RWPE2 (cell line): ENCODE measurements at regions not wholly inside any gene's neighbourhood (a gene's known extent, or its start where the extent isn't known, plus 50 kb on each side); places are given as distances from the start of the nearest gene placed in this dataset.
A peak's percentile ranks its signal among the peaks of the same experiment; 100 is the strongest.
"Not testable (repeated sequence)": the region's sequence is repeated elsewhere in the genome, so short reads cannot be mapped to it uniquely, and the experiment has no call there.

Source experiments
- ATAC-seq: fragments of 200-7000 bp; cut with Tn5 transposase; 3 replicates; pipeline ENCODE4 v1.9.1; 2021; ENCODE audit warnings: low read depth
- DNase-seq: peaks from one replicate; pipeline ENCODE4 v3.0.0-alpha.2; 2020; ENCODE audit warnings: low spot score
- H3K27ac ChIP-seq: fragments of 450-650 bp; 2 replicates; pipeline ENCODE4 v1.5.1; 2017; ENCODE audit warnings: mild to moderate bottlenecking; ENCODE audit not compliant: poor library complexity, severe bottlenecking
- H3K27me3 ChIP-seq: fragments of 250-450 bp; sonication (Bioruptor Pico); 2 replicates; pipeline ENCODE4 v1.5.1; 2021; ENCODE audit warnings: mild to moderate bottlenecking, moderate library complexity; ENCODE audit not compliant: insufficient read depth, poor library complexity, severe bottlenecking
- H3K36me3 ChIP-seq: fragments of 250-450 bp; sonication (Bioruptor Pico); 2 replicates; pipeline ENCODE4 v1.5.1; 2020; ENCODE audit warnings: low read depth, mild to moderate bottlenecking, moderate library complexity
- H3K4me1 ChIP-seq: fragments of 250-450 bp; sonication (Bioruptor Pico); 2 replicates; pipeline ENCODE4 v1.5.1; 2021; ENCODE audit warnings: mild to moderate bottlenecking, moderate library complexity; ENCODE audit not compliant: insufficient read depth, poor library complexity, severe bottlenecking
- H3K4me3 ChIP-seq: fragments of 250-450 bp; sonication (Bioruptor Pico); 2 replicates; pipeline ENCODE4 v1.5.1; 2021; ENCODE audit warnings: mild to moderate bottlenecking, moderate library complexity; ENCODE audit not compliant: severe bottlenecking
- H3K9me3 ChIP-seq: fragments of 250-450 bp; sonication (Bioruptor Pico); 2 replicates; pipeline ENCODE4 v1.5.1; 2021; ENCODE audit warnings: mild to moderate bottlenecking, moderate library complexity; ENCODE audit not compliant: severe bottlenecking
- CTCF ChIP-seq: fragments of 450-650 bp; IDR thresholded peaks from one replicate; pipeline ENCODE4 v1.5.1; 2017; ENCODE audit warnings: mild to moderate bottlenecking, moderate library complexity; ENCODE audit not compliant: poor library complexity, severe bottlenecking

GRCh38 chr6:44020664-44021425 is 106.4 kb downstream of the MRPL14 start:
- Histone ChIP-seq H3K27ac (no peak overlapping the region), H3K4me1 (peaks cover 14% of the 10 kb centered on the region), H3K4me3 (no peak overlapping the region), H3K27me3 (no peaks in the 10 kb centered on the region), H3K36me3 (no peaks in the 10 kb centered on the region; the same call in 1 of the 2 replicates), H3K9me3 (peaks cover 5% of the 10 kb centered on the region)
- no peak for DNase-seq
- no peak for ATAC-seq
- no peak for TF ChIP-seq CTCF

GRCh38 chr6:44020148-44020547 is 107.1 kb downstream of the MRPL14 start:
- ATAC-seq: no peak
- H3K4me3 ChIP-seq: no peak overlapping the region
- DNase-seq: no peak
- no peaks in the 10 kb centered on the region; the same call in 1 of the 2 replicates for H3K36me3 ChIP-seq
- H3K4me1 ChIP-seq: peaks cover 8% of the 10 kb centered on the region
- no peaks in the 10 kb centered on the region for H3K27me3 ChIP-seq
- no peak overlapping the region for H3K27ac ChIP-seq
- no peak for TF ChIP-seq CTCF
- peaks cover 5% of the 10 kb centered on the region for H3K9me3 ChIP-seq

GRCh38 chr6:44017307-44017706 is 109.9 kb downstream of the MRPL14 start:
- not testable (repeated sequence) for H3K4me1 ChIP-seq, DNase-seq, H3K27me3 ChIP-seq, H3K4me3 ChIP-seq, ATAC-seq, H3K36me3 ChIP-seq
- Histone ChIP-seq H3K27ac (peak overlapping the region; percentile 26), H3K9me3 (peaks cover 15% of the 10 kb centered on the region)

GRCh38 chr6:44016131-44016870 is 111.0 kb downstream of the MRPL14 start:
- Histone ChIP-seq H3K27me3 (no peaks in the 10 kb centered on the region), H3K9me3 (peaks cover 16% of the 10 kb centered on the region), H3K36me3 (no peaks in the 10 kb centered on the region; the same call in 1 of the 2 replicates), H3K4me3 (no peak overlapping the region), H3K4me1 (peaks cover 20% of the 10 kb centered on the region), H3K27ac (peak overlapping the region; percentile 26)
- DNase-seq: peak; percentile 19
- ATAC-seq: no peak
- TF ChIP-seq CTCF: no peak

GRCh38 chr6:44012078-44012493 is 115.2 kb downstream of the MRPL14 start:
- Histone ChIP-seq H3K4me3 (no peak overlapping the region), H3K27ac (peak overlapping the region; percentile 84), H3K4me1 (peaks cover 32% of the 10 kb centered on the region), H3K27me3 (no peaks in the 10 kb centered on the region), H3K36me3 (no peaks in the 10 kb centered on the region), H3K9me3 (peaks cover 11% of the 10 kb centered on the region)
- no peak for TF ChIP-seq CTCF
- ATAC-seq (peak; percentile 74), DNase-seq (no peak)
